Nucleus accumbens (tissue), 56 donors: ENCODE measurements at regions not wholly inside any gene's neighbourhood (a gene's known extent, or its start where the extent isn't known, plus 50 kb on each side); places are given as distances from the start of the nearest gene placed in this dataset.
"Not testable (repeated sequence)": the region's sequence is repeated elsewhere in the genome, so short reads cannot be mapped to it uniquely, and the experiment has no call there.

Experiments
- DNase-seq, 56 donors: peaks; one replicate each; lab custom pipeline; 2025; lab: John Stamatoyannopoulos, UW

DNA sequence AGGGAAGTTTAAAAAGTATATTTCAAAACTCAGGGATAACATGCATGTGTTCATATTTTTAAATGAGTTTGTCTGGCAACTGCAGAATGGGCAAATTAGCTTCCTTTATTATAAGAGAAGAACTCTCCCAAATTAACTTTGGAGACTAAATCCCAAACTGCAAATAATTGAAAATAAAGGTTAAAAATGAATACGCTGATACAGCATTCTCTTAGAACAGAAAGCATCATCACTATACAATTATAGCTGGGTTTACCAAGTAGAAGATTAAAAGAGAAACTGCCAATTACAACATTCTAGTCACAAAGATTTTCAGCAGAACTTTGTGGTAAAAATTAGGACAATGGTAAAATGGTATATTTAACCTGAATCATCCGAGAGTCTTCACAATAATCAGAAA lies 73.3 kb downstream of the OLFM4 start:
- no peak for DNase-seq

GRCh38 chr13:53104136-53104535 lies 75.5 kb downstream of the OLFM4 start:
- DNase-seq = no peak

DNA sequence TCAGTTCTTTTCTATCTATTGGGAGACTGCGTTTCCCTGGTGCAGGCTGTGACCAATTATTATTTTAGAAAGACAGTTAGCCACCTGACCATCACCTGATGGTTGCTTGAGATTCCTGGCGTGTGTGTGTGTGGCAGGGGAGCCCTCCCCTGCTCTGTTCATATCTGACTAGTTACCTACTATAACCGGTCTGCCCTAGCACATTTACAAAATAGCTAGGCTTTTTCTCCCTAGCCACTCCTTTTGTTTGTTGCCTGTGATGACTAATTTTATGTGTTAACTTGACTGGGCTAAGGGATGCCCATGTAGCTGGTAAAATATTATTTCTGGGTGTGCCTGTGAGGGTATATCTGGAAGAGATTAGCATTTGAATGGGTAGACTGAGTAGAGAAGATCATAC lies 76.9 kb downstream of the OLFM4 start:
- no peak for DNase-seq

- DNase-seq = no peak
Measured at GRCh38 chr13:53105890-53106289, 77.3 kb downstream of the OLFM4 start.

DNA sequence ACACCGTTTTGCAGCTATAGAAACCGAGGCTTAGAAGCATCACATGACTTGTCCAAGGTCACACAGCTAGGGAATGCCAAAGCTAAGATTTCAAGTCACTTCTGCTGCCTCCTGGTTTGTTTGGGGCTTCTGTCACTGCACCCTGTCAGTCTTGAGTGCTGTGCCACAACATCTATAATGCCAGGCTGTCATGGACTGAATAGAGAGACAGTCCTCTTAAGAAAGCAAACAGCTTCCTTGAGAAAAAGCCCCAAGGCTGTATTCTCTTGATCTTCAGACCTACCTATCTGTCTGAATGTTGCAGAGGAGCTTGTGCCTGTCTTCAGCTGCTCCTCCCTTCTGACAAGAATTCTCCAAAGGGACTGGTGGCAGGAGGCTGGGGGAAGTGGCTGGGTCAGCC lies 81.6 kb downstream of the OLFM4 start:
- DNase-seq = no peak

DNA sequence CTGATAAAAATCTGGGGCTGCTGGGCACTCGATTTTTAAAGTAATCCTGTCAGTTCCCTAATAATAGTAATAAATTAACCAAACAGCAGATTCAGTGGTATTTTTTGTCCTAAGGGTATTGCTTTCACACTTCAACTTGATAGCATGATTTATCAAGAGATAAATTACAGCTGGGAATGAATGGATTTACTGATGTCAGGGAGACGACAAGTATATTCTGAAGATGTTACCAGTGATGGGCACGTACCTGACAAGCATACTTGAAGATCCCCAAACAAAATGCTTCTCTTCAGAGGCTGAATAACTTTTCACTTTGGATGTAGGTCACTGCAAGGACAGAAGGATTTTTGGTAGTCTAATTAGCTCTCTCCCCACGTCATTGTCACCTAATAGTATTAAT lies 82.0 kb downstream of the OLFM4 start:
- DNase-seq = no peak

DNA sequence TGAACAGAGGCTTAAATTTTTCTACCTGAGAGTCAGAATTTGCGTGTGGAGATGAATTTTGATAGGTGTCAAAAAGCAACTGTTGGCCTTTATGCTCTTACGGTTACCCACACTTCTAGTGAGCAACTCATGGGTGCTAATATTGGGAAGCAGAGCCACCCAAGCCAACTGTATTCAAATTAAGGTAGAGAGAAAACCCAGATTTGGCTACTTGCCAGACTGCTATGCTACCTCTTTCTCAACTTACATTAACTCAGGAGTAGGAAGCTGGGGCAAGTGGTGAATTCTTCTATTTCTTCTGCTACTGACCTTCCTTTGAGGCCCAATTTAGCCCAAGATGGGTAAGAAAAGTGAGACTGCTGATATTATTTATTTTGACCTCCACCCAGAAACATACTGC lies 83.9 kb downstream of the OLFM4 start:
- no peak for DNase-seq

DNA sequence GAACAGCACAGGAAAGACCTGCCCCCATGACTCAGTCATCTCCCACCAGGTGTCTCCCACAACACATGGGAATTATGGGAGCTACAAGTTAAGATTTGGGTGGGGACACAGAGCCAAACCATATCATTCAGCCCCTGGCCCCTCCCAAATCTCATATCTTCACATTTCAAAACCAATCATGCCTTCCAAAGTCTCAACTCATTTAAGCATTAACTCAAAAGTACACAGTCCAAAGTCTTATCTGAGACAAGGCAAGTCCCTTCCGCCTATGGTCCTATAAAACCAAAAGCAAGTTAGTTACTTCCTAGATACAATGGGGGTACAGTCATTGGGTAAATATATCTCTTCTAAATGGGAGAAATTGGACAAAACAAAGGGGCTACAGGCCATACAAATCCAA lies 88.4 kb downstream of the OLFM4 start:
- DNase-seq = not testable (repeated sequence)

GRCh38 chr13:53121131-53121773 lies 92.6 kb downstream of the OLFM4 start:
- DNase-seq = no peak

DNA sequence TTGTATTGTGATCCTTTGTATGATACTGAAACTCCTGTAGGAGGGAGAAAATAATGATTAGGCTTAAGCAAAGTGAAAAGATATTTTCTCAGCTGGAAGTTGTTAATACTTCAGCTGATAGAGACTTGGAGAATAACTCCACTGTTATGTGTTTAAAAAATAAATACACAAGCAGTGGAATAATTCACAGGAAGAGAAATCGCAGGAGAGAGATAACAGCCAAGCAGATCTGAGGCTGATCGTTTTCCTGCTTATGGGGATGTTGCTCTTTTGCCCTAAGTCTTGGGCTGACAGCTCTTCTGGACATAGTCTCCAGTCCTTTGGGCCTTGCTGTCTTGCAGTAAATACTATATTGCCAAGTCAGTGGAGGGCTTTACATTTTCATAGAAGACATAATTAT lies 93.3 kb downstream of the OLFM4 start:
- no peak for DNase-seq

DNA sequence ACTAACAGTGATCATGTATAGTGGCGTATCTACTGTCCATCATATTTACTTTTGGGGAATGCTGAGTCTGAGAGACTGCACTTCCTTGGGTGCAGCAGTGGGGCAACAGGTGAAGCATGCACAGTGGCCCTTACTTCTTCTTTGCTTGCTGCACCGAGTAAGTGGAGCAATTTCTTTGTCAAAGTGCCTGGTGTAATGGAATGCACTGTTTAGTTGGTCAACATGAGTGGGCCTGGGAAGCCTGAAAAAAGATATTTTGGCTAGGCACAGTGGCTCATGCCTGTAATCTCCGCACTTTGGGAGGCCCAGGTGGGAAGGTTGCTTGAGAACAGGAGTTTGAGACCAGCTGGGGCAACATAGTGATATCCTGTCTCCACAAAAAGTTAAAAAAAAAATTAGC lies 94.9 kb downstream of the OLFM4 start:
- no peak for DNase-seq

DNA sequence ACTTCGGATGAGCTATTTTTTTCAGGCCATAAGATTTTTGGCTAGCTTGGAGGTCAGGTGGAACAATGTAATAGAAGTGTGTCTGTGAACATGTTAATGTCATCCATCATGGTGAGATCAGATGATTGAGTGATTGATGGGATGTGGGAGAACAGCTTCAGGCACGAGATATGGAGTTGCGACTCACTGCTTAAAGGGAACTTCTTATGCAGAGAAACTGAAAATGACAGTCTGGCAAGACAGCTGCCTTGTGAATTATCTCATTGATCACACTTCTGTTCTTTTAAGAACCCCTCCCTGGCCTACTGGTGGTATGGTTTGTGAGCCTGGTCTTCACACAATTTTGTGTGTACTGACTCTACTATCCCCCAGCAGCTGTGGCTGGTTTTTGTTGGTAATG lies 96.0 kb downstream of the OLFM4 start:
- DNase-seq = no peak

GRCh38 chr13:53126841-53127245 lies 98.2 kb downstream of the OLFM4 start:
- DNase-seq = no peak

DNA sequence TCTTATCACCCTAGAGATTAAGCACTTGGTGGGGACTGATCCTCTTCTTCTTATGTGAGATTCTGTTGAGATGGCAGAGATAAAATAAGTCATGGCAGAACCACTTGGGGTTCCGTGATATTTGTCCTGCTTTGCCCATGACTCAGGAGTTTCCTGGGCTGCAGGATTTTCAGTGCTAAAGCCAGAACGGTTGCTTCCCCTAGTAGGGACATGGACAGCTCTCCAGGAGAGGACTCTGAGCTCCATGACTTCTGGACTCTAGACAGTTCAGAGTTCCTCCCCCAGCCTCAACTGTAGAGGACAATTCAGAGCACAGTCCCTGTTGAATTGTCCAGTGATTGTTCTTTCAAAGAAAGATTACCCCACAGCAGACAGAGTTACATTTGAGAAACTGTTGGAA lies 98.8 kb downstream of the OLFM4 start:
- DNase-seq = no peak

DNA sequence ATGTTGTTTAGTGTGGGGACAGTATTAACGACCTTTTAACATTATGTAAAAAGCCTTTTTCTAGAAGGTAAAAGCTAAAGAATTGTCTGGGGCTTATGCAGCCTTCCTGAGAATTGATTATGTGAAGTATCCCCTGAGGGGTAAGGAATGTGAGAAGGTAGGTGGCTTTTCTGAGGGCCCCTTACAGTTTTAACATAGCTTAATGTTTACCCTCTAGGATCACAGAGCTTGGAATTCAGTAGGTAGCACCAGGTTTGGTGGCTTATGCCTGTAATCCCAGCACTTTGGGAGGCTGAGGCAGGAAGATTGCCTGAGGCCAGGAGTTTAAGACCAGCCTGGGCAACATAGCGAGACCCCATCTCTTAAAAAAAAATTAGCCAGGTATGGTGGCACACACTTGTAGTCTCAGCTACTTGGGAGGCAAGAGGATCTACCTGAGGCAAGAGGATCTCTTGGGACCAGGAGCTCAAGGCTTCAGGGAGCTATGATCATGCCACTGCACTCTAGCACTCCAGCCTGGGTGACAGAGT lies 101.3 kb downstream of the OLFM4 start:
- DNase-seq = no peak

DNA sequence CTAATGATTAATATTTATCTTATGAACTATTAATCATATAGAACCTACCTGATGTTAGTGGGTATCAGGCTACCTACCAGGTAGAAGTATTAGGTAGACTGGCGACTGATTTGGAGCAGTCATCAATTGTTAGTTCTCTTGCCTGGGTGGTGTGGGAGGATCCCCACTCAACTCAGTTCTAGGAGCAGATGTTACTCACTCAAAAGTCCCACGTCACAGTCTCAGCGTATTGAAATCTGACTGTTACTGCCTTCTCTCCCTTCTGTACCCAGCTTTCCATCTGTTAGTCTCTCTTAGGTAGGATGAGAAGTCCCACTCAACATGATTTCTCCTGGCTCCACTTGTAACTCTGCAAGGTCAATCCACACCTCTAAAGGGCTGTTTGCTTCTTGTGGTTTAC lies 102.7 kb downstream of the OLFM4 start:
- peak in 1 of 56 donors; percentile 9 for DNase-seq

DNA sequence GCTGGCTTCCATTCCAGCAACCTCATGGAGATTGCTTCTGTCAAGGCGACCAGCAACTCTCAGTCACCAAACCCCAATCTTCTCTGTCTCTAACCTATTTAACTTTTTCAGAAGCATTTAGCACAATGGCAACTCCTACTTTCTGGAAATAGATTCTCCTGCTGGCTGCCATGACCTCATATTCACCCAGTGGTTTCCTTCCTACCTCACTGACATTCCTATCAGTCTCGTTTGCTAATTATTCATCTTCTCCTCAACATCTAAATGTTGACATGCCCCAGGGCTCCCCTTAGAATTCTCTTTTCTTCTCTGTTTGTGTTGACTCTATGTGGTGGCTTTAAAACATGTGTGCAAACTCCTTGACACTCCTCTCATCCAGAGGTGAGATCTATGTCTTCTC lies 106.7 kb downstream of the OLFM4 start:
- no peak for DNase-seq

DNA sequence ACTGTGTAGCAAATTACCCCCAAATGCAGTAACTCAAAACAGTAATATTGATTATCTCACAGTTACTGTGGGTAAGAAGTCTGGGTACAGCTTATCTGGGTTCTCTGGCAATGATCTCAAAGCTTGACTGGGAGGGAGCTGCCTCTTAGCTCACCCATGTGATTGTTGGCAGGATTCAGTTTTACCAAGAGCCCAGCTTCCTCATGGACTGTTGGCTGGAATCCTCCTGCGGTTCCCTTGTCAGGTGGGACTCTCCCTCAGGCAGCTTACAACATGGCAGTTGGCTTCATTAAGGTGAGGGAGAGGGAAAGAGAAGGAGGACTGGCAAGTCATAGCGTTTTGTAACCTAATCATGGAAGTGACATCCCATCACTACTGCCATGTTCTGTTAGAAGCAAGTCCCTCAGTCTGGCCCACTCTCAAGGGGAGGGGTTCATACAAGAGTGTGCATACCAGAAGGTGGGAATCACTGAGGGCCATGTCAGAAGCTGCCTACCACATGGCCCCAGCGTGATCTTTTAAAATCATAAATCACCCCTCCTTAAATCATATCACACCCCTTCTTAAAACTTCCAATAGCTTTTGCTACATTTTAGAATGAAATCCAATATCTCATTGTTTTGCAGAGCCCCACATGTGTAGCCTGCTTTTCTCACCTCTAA lies 108.1 kb downstream of the OLFM4 start:
- no peak for DNase-seq

DNA sequence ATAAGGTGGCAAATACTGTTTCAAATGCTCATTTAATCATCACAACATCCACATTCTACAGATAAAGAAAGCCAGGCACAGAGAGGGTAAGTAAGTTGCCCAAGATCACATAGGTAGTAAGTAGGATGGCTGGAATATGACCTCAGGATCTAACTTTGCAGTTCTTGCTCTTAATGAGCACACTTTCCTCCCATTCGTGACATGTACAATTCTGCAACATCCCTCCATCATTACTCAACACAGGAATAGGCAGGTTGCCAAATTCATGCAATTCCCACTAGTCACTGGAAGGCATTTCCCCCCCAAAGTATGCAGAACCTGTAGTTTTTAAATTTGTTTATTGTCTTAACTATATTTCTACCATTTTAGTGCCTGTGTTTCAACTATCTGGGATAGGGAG lies 109.2 kb downstream of the OLFM4 start:
- no peak for DNase-seq

DNA sequence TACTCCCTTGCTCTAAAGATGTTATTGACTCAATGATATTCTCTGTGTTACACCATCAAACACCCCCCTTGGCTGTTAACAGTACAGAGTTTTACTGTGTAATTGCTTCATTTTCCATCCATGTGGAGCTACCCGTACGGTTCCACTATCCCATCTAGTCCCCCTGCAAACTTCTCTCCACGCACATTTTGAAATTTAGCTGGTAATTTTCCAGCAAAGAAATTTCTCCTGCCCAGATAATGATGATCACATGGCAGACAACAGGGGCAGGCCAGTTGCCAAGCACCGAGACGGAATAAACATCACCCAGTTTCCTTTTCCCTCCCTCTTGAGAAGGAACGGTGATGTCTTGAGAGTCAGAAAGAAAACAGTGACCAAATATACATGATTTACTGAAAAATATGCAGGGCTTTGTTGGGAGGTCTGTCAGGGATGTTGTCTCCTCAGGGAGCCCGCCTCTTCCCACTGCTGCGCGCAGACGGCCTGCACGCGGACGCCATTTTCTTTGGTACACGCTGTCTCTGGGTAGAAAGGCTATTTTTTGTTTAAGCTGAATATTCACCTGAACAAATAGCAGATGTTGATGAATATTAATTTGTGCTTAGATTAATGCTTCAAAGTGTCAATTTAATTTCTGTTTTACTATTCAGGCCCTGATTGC lies 109.9 kb downstream of the OLFM4 start:
- DNase-seq = no peak

GRCh38 chr13:53141336-53141735 lies 112.7 kb downstream of the OLFM4 start:
- no peak for DNase-seq

DNA sequence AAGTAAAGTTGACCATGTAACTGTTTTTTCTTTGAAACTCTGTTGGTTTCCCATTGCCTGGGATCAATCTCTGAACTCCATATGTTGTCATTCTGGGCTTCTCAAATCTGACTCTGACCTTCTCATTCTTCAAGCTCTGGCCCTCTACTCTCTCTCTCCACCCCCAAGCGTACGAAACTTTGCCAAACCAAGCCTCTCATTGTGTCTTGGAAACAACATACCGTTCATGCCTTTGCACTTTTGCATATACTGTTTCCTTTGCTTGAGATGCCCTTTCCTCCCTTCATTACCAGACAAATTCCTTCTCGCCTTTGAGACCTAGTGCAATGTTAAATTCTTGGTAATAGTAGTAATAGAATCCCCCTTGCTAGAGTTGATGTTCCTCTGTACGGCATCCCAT lies 113.7 kb downstream of the OLFM4 start:
- DNase-seq = no peak
